Activated T-helper 1 cell treated with anti-CD3 and anti-CD28 coated beads, Interleukin-12 subunit alpha, Interleukin-12 subunit beta, Interleukin-2, Interleukin-4 antibody, amounts not matched to agents 30 ng/mL and 10 ng/mL and 1 ng/mL, durations not matched to agents 14 hours and 24 hours and 36 hours (primary cell): ENCODE measurements at regions not wholly inside any gene's neighbourhood (a gene's known extent, or its start where the extent isn't known, plus 50 kb on each side); places are given as distances from the start of the nearest gene placed in this dataset.

Source experiments
- DNase-seq: peaks from one replicate; pipeline ENCODE4 v3.0.0; 2021; ENCODE audit warnings: low spot score
- H3K27ac Mint-ChIP-seq: one replicate; pipeline ENCODE4 v1.8.0; 2021; ENCODE audit warnings: mild to moderate bottlenecking, mixed read lengths
- H3K27me3 Mint-ChIP-seq: one replicate; pipeline ENCODE4 v1.8.0; 2022; ENCODE audit warnings: mild to moderate bottlenecking, moderate library complexity, mixed read lengths; ENCODE audit not compliant: insufficient read depth
- H3K36me3 Mint-ChIP-seq: one replicate; pipeline ENCODE4 v1.8.0; 2021; ENCODE audit warnings: low read depth, mixed read lengths
- H3K4me1 Mint-ChIP-seq: one replicate; pipeline ENCODE4 v1.8.0; 2021; ENCODE audit warnings: low read depth, mixed read lengths
- H3K4me3 Mint-ChIP-seq: one replicate; pipeline ENCODE4 v1.8.0; 2021; ENCODE audit warnings: mild to moderate bottlenecking, moderate library complexity, mixed read lengths
- H3K9me3 Mint-ChIP-seq: one replicate; pipeline ENCODE4 v1.8.0; 2021; ENCODE audit warnings: mixed read lengths
- intact Hi-C: fragments of 100-400 bp; cut with micrococcal nuclease; formaldehyde crosslinking; loops from one replicate; pipeline ENCODE4 v1.15.1; 2024

- no peaks in the 10 kb centered on the region for H3K36me3 Mint-ChIP-seq
- no peak overlapping the region for H3K4me3 Mint-ChIP-seq
- intact Hi-C loops = no loop called here
- DNase-seq = no peak
- no peak overlapping the region for H3K27ac Mint-ChIP-seq
- H3K4me1 Mint-ChIP-seq = no peaks in the 10 kb centered on the region
- H3K9me3 Mint-ChIP-seq = peaks cover 17% of the 10 kb centered on the region
- H3K27me3 Mint-ChIP-seq = no peaks in the 10 kb centered on the region
These were observed 565.5 kb upstream of the FAM241A start for GRCh38 chr4:111579767-111580166.

GRCh38 chr4:111595456-111595855 is 549.8 kb upstream of the FAM241A start:
- intact Hi-C loops = no loop called here
- H3K27me3 Mint-ChIP-seq = no peaks in the 10 kb centered on the region
- H3K27ac Mint-ChIP-seq = no peak overlapping the region
- no peak overlapping the region for H3K4me3 Mint-ChIP-seq
- H3K4me1 Mint-ChIP-seq = no peaks in the 10 kb centered on the region
- H3K9me3 Mint-ChIP-seq = no peaks in the 10 kb centered on the region
- H3K36me3 Mint-ChIP-seq = no peaks in the 10 kb centered on the region
- DNase-seq = no peak

GRCh38 chr4:111596491-111596890 is 548.8 kb upstream of the FAM241A start:
- Mint-ChIP-seq H3K9me3 (no peaks in the 10 kb centered on the region), H3K4me1 (no peaks in the 10 kb centered on the region), H3K36me3 (no peaks in the 10 kb centered on the region), H3K27me3 (no peaks in the 10 kb centered on the region), H3K27ac (no peak overlapping the region), H3K4me3 (no peak overlapping the region)
- intact Hi-C loops = no loop called here
- DNase-seq = no peak

GRCh38 chr4:111601671-111602070 is 543.6 kb upstream of the FAM241A start:
- H3K36me3 Mint-ChIP-seq = no peaks in the 10 kb centered on the region

GRCh38 chr4:111602848-111603247 is 542.4 kb upstream of the FAM241A start:
- no peaks in the 10 kb centered on the region for H3K9me3 Mint-ChIP-seq
- no peaks in the 10 kb centered on the region for H3K36me3 Mint-ChIP-seq
- no peak overlapping the region for H3K4me3 Mint-ChIP-seq
- intact Hi-C loops = no loop called here
- no peak overlapping the region for H3K27ac Mint-ChIP-seq
- DNase-seq = no peak
- no peaks in the 10 kb centered on the region for H3K27me3 Mint-ChIP-seq
- H3K4me1 Mint-ChIP-seq = no peaks in the 10 kb centered on the region

More at GRCh38 chr4:111601671-111602070, 543.6 kb upstream of the FAM241A start:
- no peak for DNase-seq
- Mint-ChIP-seq H3K27me3 (no peaks in the 10 kb centered on the region), H3K9me3 (no peaks in the 10 kb centered on the region), H3K4me1 (no peaks in the 10 kb centered on the region), H3K4me3 (no peak overlapping the region), H3K27ac (no peak overlapping the region)
- intact Hi-C loops = no loop called here

GRCh38 chr4:111605111-111605510 is 540.1 kb upstream of the FAM241A start:
- Mint-ChIP-seq H3K36me3 (no peaks in the 10 kb centered on the region), H3K27ac (no peak overlapping the region), H3K4me3 (no peak overlapping the region), H3K4me1 (no peaks in the 10 kb centered on the region), H3K27me3 (no peaks in the 10 kb centered on the region), H3K9me3 (no peaks in the 10 kb centered on the region)
- DNase-seq = no peak
- intact Hi-C loops = no loop called here

- DNase-seq = no peak
- Mint-ChIP-seq H3K27me3 (no peaks in the 10 kb centered on the region), H3K27ac (no peak overlapping the region), H3K4me1 (no peaks in the 10 kb centered on the region), H3K9me3 (no peaks in the 10 kb centered on the region), H3K4me3 (no peak overlapping the region), H3K36me3 (no peaks in the 10 kb centered on the region)
- intact Hi-C loops = no loop called here
These were observed 534.6 kb upstream of the FAM241A start for GRCh38 chr4:111610681-111611080.

- Mint-ChIP-seq H3K27me3 (no peaks in the 10 kb centered on the region), H3K9me3 (no peaks in the 10 kb centered on the region), H3K27ac (no peak overlapping the region), H3K4me3 (no peak overlapping the region), H3K4me1 (no peaks in the 10 kb centered on the region), H3K36me3 (no peaks in the 10 kb centered on the region)
- no peak for DNase-seq
- intact Hi-C loops = no loop called here
These were observed 526.3 kb upstream of the FAM241A start for GRCh38 chr4:111618908-111619307.

GRCh38 chr4:111628437-111628836 is 516.8 kb upstream of the FAM241A start:
- Mint-ChIP-seq H3K27ac (no peak overlapping the region), H3K36me3 (no peaks in the 10 kb centered on the region), H3K4me1 (no peaks in the 10 kb centered on the region), H3K27me3 (no peaks in the 10 kb centered on the region), H3K4me3 (no peak overlapping the region), H3K9me3 (no peaks in the 10 kb centered on the region)
- intact Hi-C loops = no loop called here
- no peak for DNase-seq

- DNase-seq = no peak
- H3K9me3 Mint-ChIP-seq = no peaks in the 10 kb centered on the region
- no peak overlapping the region for H3K4me3 Mint-ChIP-seq
- no peak overlapping the region for H3K27ac Mint-ChIP-seq
- intact Hi-C loops = loop anchor here (5.0 kb wide), 2 partner anchors 998 to 1633 kb away; no protein-coding TSS in a partner anchor
- no peaks in the 10 kb centered on the region for H3K4me1 Mint-ChIP-seq
- H3K36me3 Mint-ChIP-seq = no peaks in the 10 kb centered on the region
- no peaks in the 10 kb centered on the region for H3K27me3 Mint-ChIP-seq
These were observed 514.5 kb upstream of the FAM241A start for GRCh38 chr4:111630705-111631104.

- Mint-ChIP-seq H3K4me1 (no peaks in the 10 kb centered on the region), H3K9me3 (no peaks in the 10 kb centered on the region), H3K27ac (no peak overlapping the region), H3K27me3 (no peaks in the 10 kb centered on the region), H3K4me3 (no peak overlapping the region), H3K36me3 (no peaks in the 10 kb centered on the region)
- DNase-seq = no peak
- intact Hi-C loops = loop anchor here (5.0 kb wide), 2 partner anchors 999 to 1634 kb away; no protein-coding TSS in a partner anchor
These were observed 513.8 kb upstream of the FAM241A start for GRCh38 chr4:111631215-111631999.

GRCh38 chr4:111632641-111633151 is 512.6 kb upstream of the FAM241A start:
- no peaks in the 10 kb centered on the region for H3K9me3 Mint-ChIP-seq
- no peaks in the 10 kb centered on the region for H3K4me1 Mint-ChIP-seq
- intact Hi-C loops = loop anchor here (5.0 kb wide), 2 partner anchors 1000 to 1635 kb away; no protein-coding TSS in a partner anchor
- H3K4me3 Mint-ChIP-seq = no peak overlapping the region
- no peaks in the 10 kb centered on the region for H3K36me3 Mint-ChIP-seq
- no peak overlapping the region for H3K27ac Mint-ChIP-seq
- H3K27me3 Mint-ChIP-seq = no peaks in the 10 kb centered on the region
- no peak for DNase-seq

GRCh38 chr4:111633663-111634266 is 511.5 kb upstream of the FAM241A start:
- H3K27me3 Mint-ChIP-seq = no peaks in the 10 kb centered on the region
- H3K4me1 Mint-ChIP-seq = no peaks in the 10 kb centered on the region
- no peak overlapping the region for H3K27ac Mint-ChIP-seq
- no peak for DNase-seq
- H3K9me3 Mint-ChIP-seq = no peaks in the 10 kb centered on the region
- H3K36me3 Mint-ChIP-seq = no peaks in the 10 kb centered on the region
- intact Hi-C loops = loop anchor here (5.0 kb wide), 2 partner anchors 1001 to 1636 kb away; no protein-coding TSS in a partner anchor
- no peak overlapping the region for H3K4me3 Mint-ChIP-seq
